ENCODE measurements at regions not wholly inside any gene's neighbourhood (a gene's known extent, or its start where the extent isn't known, plus 50 kb on each side); places are given as distances from the start of the nearest gene placed in this dataset.

GRCh38 chr2:150400849-150401248, 86.6 kb downstream of the RND3 start:
- no peak overlapping the region for H3K27ac ChIP-seq
- H2AFZ ChIP-seq: no peak overlapping the region
- ChIA-PET CTCF (no interaction called here), POLR2A (ENCODE audit: unreplicated experiment) (no interaction called here)
- H3F3A ChIP-seq (ENCODE audit: insufficient read depth, low read depth): no peaks in the 10 kb centered on the region
- no TSS peak for BruUV-seq (replicated peaks)
- H3K27me3 ChIP-seq (ENCODE audit: insufficient read depth, low read depth): no peaks in the 10 kb centered on the region
- intact Hi-C loops (cut with micrococcal nuclease; ENCODE audit: unreplicated experiment): no loop called here
- H3K4me1 ChIP-seq (replicated peaks; ENCODE audit: insufficient read depth): no peaks in the 10 kb centered on the region
- TF ChIP-seq EZH2 (IDR thresholded peaks at IDR 0.05; ENCODE audit: low read depth) (no peak), CTCF (conservative IDR thresholded peaks at IDR 0.05) (no peak)
- H3K4me3 ChIP-seq: no peak overlapping the region
- no peaks in the 10 kb centered on the region for H3K36me3 ChIP-seq (ENCODE audit: low read depth)
- H3K9me3 ChIP-seq (ENCODE audit: insufficient read depth, low read depth): no peaks in the 10 kb centered on the region
- H3K4me2 ChIP-seq: no peak overlapping the region
- H3K79me2 ChIP-seq (ENCODE audit: low read depth): no peaks in the 10 kb centered on the region
- no peaks in the 10 kb centered on the region for H4K20me1 ChIP-seq (ENCODE audit: insufficient read depth)
- DNase-seq: no peak
- H3K9me2 ChIP-seq (ENCODE audit: insufficient read depth): no peaks in the 10 kb centered on the region

GRCh38 chr2:150392614-150393013, 94.9 kb downstream of the RND3 start:
- no peaks in the 10 kb centered on the region for H3K27me3 ChIP-seq (ENCODE audit: insufficient read depth, low read depth)
- H3K9me3 ChIP-seq (ENCODE audit: insufficient read depth, low read depth): no peaks in the 10 kb centered on the region
- no peak overlapping the region for H3K27ac ChIP-seq
- BruUV-seq (replicated peaks): no TSS peak
- H3K36me3 ChIP-seq (ENCODE audit: low read depth): no peaks in the 10 kb centered on the region
- no peaks in the 10 kb centered on the region for H3F3A ChIP-seq (ENCODE audit: insufficient read depth, low read depth)
- H3K9me2 ChIP-seq (ENCODE audit: insufficient read depth): no peaks in the 10 kb centered on the region
- no peak for DNase-seq
- no peak overlapping the region for H3K4me2 ChIP-seq
- no peaks in the 10 kb centered on the region for H3K4me1 ChIP-seq (replicated peaks; ENCODE audit: insufficient read depth)
- CTCF ChIA-PET: no interaction called here
- no peak overlapping the region for H3K4me3 ChIP-seq
- TF ChIP-seq CTCF (conservative IDR thresholded peaks at IDR 0.05): no peak
- TF ChIP-seq EZH2 (IDR thresholded peaks at IDR 0.05; ENCODE audit: low read depth): no peak
- H4K20me1 ChIP-seq (ENCODE audit: insufficient read depth): no peaks in the 10 kb centered on the region
- H3K79me2 ChIP-seq (ENCODE audit: low read depth): no peaks in the 10 kb centered on the region
- intact Hi-C loops (cut with micrococcal nuclease; ENCODE audit: unreplicated experiment): no loop called here
- no peak overlapping the region for H2AFZ ChIP-seq
- POLR2A ChIA-PET (ENCODE audit: unreplicated experiment): interaction anchor here (0.6 kb wide), 1 partner anchor 783 kb away, joined by 3 read pairs; no protein-coding TSS in a partner anchor

- Histone ChIP-seq H3K9me3 (ENCODE audit: insufficient read depth, low read depth) (no peaks in the 10 kb centered on the region), H3K27me3 (ENCODE audit: insufficient read depth, low read depth) (no peaks in the 10 kb centered on the region), H4K20me1 (ENCODE audit: insufficient read depth) (no peaks in the 10 kb centered on the region), H2AFZ (no peak overlapping the region), H3K9me2 (ENCODE audit: insufficient read depth) (no peaks in the 10 kb centered on the region), H3K4me1 (replicated peaks; ENCODE audit: insufficient read depth) (no peaks in the 10 kb centered on the region), H3K4me3 (no peak overlapping the region), H3K79me2 (ENCODE audit: low read depth) (no peaks in the 10 kb centered on the region), H3K36me3 (ENCODE audit: low read depth) (no peaks in the 10 kb centered on the region), H3K27ac (no peak overlapping the region), H3K4me2 (no peak overlapping the region), H3F3A (ENCODE audit: insufficient read depth, low read depth) (no peaks in the 10 kb centered on the region)
- TF ChIP-seq CTCF (conservative IDR thresholded peaks at IDR 0.05): no peak
- TF ChIP-seq EZH2 (IDR thresholded peaks at IDR 0.05; ENCODE audit: low read depth): no peak
- ChIA-PET CTCF (no interaction called here), POLR2A (ENCODE audit: unreplicated experiment) (interaction anchor here (0.6 kb wide), 1 partner anchor 782 kb away, joined by 3 read pairs; no protein-coding TSS in a partner anchor)
- intact Hi-C loops (cut with micrococcal nuclease; ENCODE audit: unreplicated experiment): no loop called here
- DNase-seq: no peak
- no TSS peak for BruUV-seq (replicated peaks)
These were observed 95.7 kb downstream of the RND3 start for GRCh38 chr2:150391779-150392178.

Data from PC-9 (cell line).